Astrocyte (in vitro differentiated cells and primary cell): ENCODE measurements at regions not wholly inside any gene's neighbourhood (a gene's known extent, or its start where the extent isn't known, plus 50 kb on each side); places are given as distances from the start of the nearest gene placed in this dataset.

Experiments used
- DNase-seq: peaks from one replicate; pipeline ENCODE4 v3.0.0-alpha.2; 2010; ENCODE audit warnings: low read depth
- FAIRE-seq: peaks from 2 replicates; lab custom pipeline; 2011; peaks lifted over from hg19 to GRCh38; lab: Jason Lieb, UNC
- H2AFZ ChIP-seq: 2 replicates; pipeline ENCODE4 v1.6.0; 2012; ENCODE audit warnings: low read depth, low read length, inconsistent platforms
- H3K27ac ChIP-seq: 2 replicates; pipeline ENCODE4 v1.5.1; 2011; ENCODE audit warnings: low read depth, low read length, inconsistent platforms
- H3K27me3 ChIP-seq: 2 replicates; pipeline ENCODE4 v1.6.0; 2011; ENCODE audit warnings: low read length, inconsistent platforms; ENCODE audit not compliant: insufficient read depth
- H3K36me3 ChIP-seq: 2 replicates; pipeline ENCODE4 v1.5.1; 2011; ENCODE audit warnings: low read length, inconsistent platforms; ENCODE audit not compliant: insufficient read depth
- H3K4me1 ChIP-seq: 2 replicates; pipeline ENCODE4 v1.5.1; 2011; ENCODE audit warnings: low read length, inconsistent platforms; ENCODE audit not compliant: insufficient read depth
- H3K4me2 ChIP-seq: 2 replicates; pipeline ENCODE4 v1.6.0; 2012; ENCODE audit warnings: low read length, inconsistent platforms
- H3K4me3 ChIP-seq: 2 replicates; pipeline ENCODE4 v1.5.1; 2011; ENCODE audit warnings: low read depth, mild to moderate bottlenecking, low read length, inconsistent platforms; ENCODE audit not compliant: insufficient read depth
- H3K79me2 ChIP-seq: 2 replicates; pipeline ENCODE4 v1.6.0; 2012; ENCODE audit warnings: mild to moderate bottlenecking, low read length, inconsistent platforms; ENCODE audit not compliant: insufficient read depth
- H3K9ac ChIP-seq: 2 replicates; pipeline ENCODE4 v1.6.0; 2012; ENCODE audit warnings: mild to moderate bottlenecking, low read length, inconsistent platforms
- H3K9me3 ChIP-seq: 2 replicates; pipeline ENCODE4 v1.5.1; 2012; ENCODE audit warnings: low read depth, mild to moderate bottlenecking, low read length, inconsistent platforms; ENCODE audit not compliant: insufficient read depth
- H4K20me1 ChIP-seq: 2 replicates; pipeline ENCODE4 v1.6.0; 2012; ENCODE audit warnings: low read length, inconsistent platforms; ENCODE audit not compliant: insufficient read depth
- H3K27ac Mint-ChIP-seq: one replicate; pipeline ENCODE4 v1.8.0; 2021; ENCODE audit warnings: mild to moderate bottlenecking, mixed read lengths; ENCODE audit not compliant: unreplicated experiment
- H3K27me3 Mint-ChIP-seq: one replicate; pipeline ENCODE4 v1.8.0; 2021; ENCODE audit warnings: low read depth, mixed read lengths; ENCODE audit not compliant: unreplicated experiment
- H3K36me3 Mint-ChIP-seq: one replicate; pipeline ENCODE4 v1.8.0; 2021; ENCODE audit warnings: low read depth, mixed read lengths; ENCODE audit not compliant: unreplicated experiment
- H3K4me1 Mint-ChIP-seq: one replicate; pipeline ENCODE4 v1.8.0; 2021; ENCODE audit warnings: low read depth, mixed read lengths; ENCODE audit not compliant: unreplicated experiment
- H3K4me3 Mint-ChIP-seq: one replicate; pipeline ENCODE4 v1.8.0; 2021; ENCODE audit warnings: mild to moderate bottlenecking, moderate library complexity, mixed read lengths; ENCODE audit not compliant: unreplicated experiment
- H3K9me3 Mint-ChIP-seq: one replicate; pipeline ENCODE4 v1.8.0; 2021; ENCODE audit warnings: mild to moderate bottlenecking, mixed read lengths; ENCODE audit not compliant: unreplicated experiment
- CTCF ChIP-seq: IDR thresholded peaks from 2 replicates; pipeline ENCODE4 v1.5.1; 2011; ENCODE audit warnings: low read depth, mild to moderate bottlenecking, inconsistent platforms, low read length, moderate library complexity; ENCODE audit not compliant: insufficient read depth
- EZH2 ChIP-seq: IDR thresholded peaks from 2 replicates; pipeline ENCODE4 v1.6.1; 2012; ENCODE audit warnings: mild to moderate bottlenecking, low read length, inconsistent platforms; ENCODE audit not compliant: insufficient read depth

GRCh38 chr9:129374651-129375050, 196.6 kb upstream of the IER5L start:
- Mint-ChIP-seq H3K36me3 (no peaks in the 10 kb centered on the region), H3K4me3 (no peak overlapping the region), H3K27ac (no peak overlapping the region), H3K27me3 (peaks cover 9% of the 10 kb centered on the region), H3K4me1 (peaks cover 2% of the 10 kb centered on the region), H3K9me3 (no peaks in the 10 kb centered on the region)
- TF ChIP-seq CTCF (no peak), EZH2 (no peak)
- Histone ChIP-seq H3K27ac (no peak overlapping the region), H3K4me3 (no peak overlapping the region), H3K27me3 (no peaks in the 10 kb centered on the region), H2AFZ (no peak overlapping the region), H3K9me3 (no peaks in the 10 kb centered on the region), H3K36me3 (no peaks in the 10 kb centered on the region), H3K4me2 (no peak overlapping the region), H3K4me1 (no peaks in the 10 kb centered on the region), H4K20me1 (no peaks in the 10 kb centered on the region), H3K9ac (no peak overlapping the region), H3K79me2 (no peaks in the 10 kb centered on the region)
- no peak for DNase-seq
- FAIRE-seq: no peak

DNA sequence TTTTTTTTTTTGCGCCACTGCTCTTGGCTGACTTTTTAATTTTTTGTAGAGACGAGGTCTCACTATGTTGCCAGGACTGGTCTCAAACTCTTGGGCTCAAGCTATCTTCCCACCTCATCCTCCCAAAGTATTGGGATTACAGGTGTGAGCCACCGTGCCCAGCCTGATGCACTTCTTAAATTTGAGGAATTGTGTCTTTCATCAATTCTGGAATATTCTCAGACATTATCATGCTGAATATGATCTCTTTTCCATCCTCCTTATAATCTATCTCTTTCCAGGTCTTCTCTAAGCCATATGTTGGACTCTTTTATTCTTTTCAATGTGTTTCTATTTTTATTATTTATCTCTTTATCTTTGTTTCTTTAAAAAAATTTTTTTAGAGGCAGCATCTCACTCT, 196.2 kb upstream of the IER5L start:
- Histone ChIP-seq H3K4me2 (no peak overlapping the region), H3K9ac (no peak overlapping the region), H3K27me3 (no peaks in the 10 kb centered on the region), H3K27ac (no peak overlapping the region), H3K9me3 (no peaks in the 10 kb centered on the region), H3K79me2 (no peaks in the 10 kb centered on the region), H3K4me3 (no peak overlapping the region), H2AFZ (no peak overlapping the region), H3K4me1 (no peaks in the 10 kb centered on the region), H4K20me1 (no peaks in the 10 kb centered on the region), H3K36me3 (no peaks in the 10 kb centered on the region)
- no peak for DNase-seq
- no peak overlapping the region for H3K27ac Mint-ChIP-seq
- H3K9me3 Mint-ChIP-seq: no peaks in the 10 kb centered on the region
- no peaks in the 10 kb centered on the region for H3K36me3 Mint-ChIP-seq
- H3K4me3 Mint-ChIP-seq: no peak overlapping the region
- FAIRE-seq: no peak
- TF ChIP-seq CTCF: no peak
- H3K27me3 Mint-ChIP-seq: peaks cover 6% of the 10 kb centered on the region
- H3K4me1 Mint-ChIP-seq: peaks cover 2% of the 10 kb centered on the region

GRCh38 chr9:129373361-129373760, 195.3 kb upstream of the IER5L start:
- H3K27me3 ChIP-seq: no peaks in the 10 kb centered on the region
- no peak overlapping the region for H3K9ac ChIP-seq
- no peak overlapping the region for H3K4me3 ChIP-seq
- H3K27me3 Mint-ChIP-seq: peaks cover 5% of the 10 kb centered on the region
- no peaks in the 10 kb centered on the region for H3K79me2 ChIP-seq
- no peaks in the 10 kb centered on the region for H3K9me3 ChIP-seq
- H3K36me3 ChIP-seq: no peaks in the 10 kb centered on the region
- peaks cover 2% of the 10 kb centered on the region for H3K4me1 Mint-ChIP-seq
- TF ChIP-seq EZH2 (no peak), CTCF (no peak)
- peaks cover 4% of the 10 kb centered on the region for H3K9me3 Mint-ChIP-seq
- FAIRE-seq (no peak), DNase-seq (no peak)
- H4K20me1 ChIP-seq: no peaks in the 10 kb centered on the region
- H3K4me2 ChIP-seq: no peak overlapping the region
- no peaks in the 10 kb centered on the region for H3K4me1 ChIP-seq
- no peak overlapping the region for H3K27ac ChIP-seq
- no peak overlapping the region for H2AFZ ChIP-seq
- no peaks in the 10 kb centered on the region for H3K36me3 Mint-ChIP-seq
- H3K27ac Mint-ChIP-seq: no peak overlapping the region
- no peak overlapping the region for H3K4me3 Mint-ChIP-seq
